HG03558 (cell line): ENCODE measurements at regions not wholly inside any gene's neighbourhood (a gene's known extent, or its start where the extent isn't known, plus 50 kb on each side); places are given as distances from the start of the nearest gene placed in this dataset.

Experiments
- ATAC-seq: cut with Tn5 transposase; IDR thresholded peaks from one replicate; pipeline ENCODE4 v1.9.1; 2021; ENCODE audit warnings: moderate number of reproducible peaks; ENCODE audit not compliant: unreplicated experiment; ENCODE audit errors: extremely low read depth

GRCh38 chr16:72247821-72248253 is 75.9 kb upstream of the PMFBP1 start:
- no peak for ATAC-seq

GRCh38 chr16:72246423-72246822 is 74.5 kb upstream of the PMFBP1 start:
- no peak for ATAC-seq

- ATAC-seq: no peak
Observed at GRCh38 chr16:72244853-72245252, 72.9 kb upstream of the PMFBP1 start.

- ATAC-seq: no peak
Observed at GRCh38 chr16:72243621-72244020, 71.7 kb upstream of the PMFBP1 start.

- no peak for ATAC-seq
Observed at GRCh38 chr16:72242757-72243156, 70.8 kb upstream of the PMFBP1 start.

GRCh38 chr16:72241930-72242329 is 70.0 kb upstream of the PMFBP1 start:
- no peak for ATAC-seq

GRCh38 chr16:72241008-72241407 is 69.1 kb upstream of the PMFBP1 start:
- no peak for ATAC-seq

- ATAC-seq: no peak
Observed at GRCh38 chr16:72240466-72240865, 68.5 kb upstream of the PMFBP1 start.

GRCh38 chr16:72236866-72237265 is 64.9 kb upstream of the PMFBP1 start:
- ATAC-seq: no peak

GRCh38 chr16:72234387-72234786 is 62.4 kb upstream of the PMFBP1 start:
- no peak for ATAC-seq

GRCh38 chr16:72228014-72228413 is 56.1 kb upstream of the PMFBP1 start:
- ATAC-seq: no peak

- no peak for ATAC-seq
Observed at GRCh38 chr16:72226136-72226535, 54.2 kb upstream of the PMFBP1 start.

- no peak for ATAC-seq
Observed at GRCh38 chr16:72224260-72224768, 52.4 kb upstream of the PMFBP1 start.

GRCh38 chr16:72222503-72222902 is 50.5 kb upstream of the PMFBP1 start:
- no peak for ATAC-seq
